ENCODE measurements at regions not wholly inside any gene's neighbourhood (a gene's known extent, or its start where the extent isn't known, plus 50 kb on each side); places are given as distances from the start of the nearest gene placed in this dataset.

- TF ChIP-seq ELK1 (IDR thresholded peaks at IDR 0.05; ENCODE audit: low read depth, low read length) (no peak), EP300 (IDR thresholded peaks at IDR 0.05; ENCODE audit: borderline replicate concordance in 1 of 2, control insufficient read depth in 1 of 2, low read depth in 2 of 2, low read length in 2 of 2) (no peak), E2F4 (IDR thresholded peaks at IDR 0.05; ENCODE audit: low read depth, low read length) (no peak), PAX8 (IDR thresholded peaks at IDR 0.05) (no peak), CTCF (IDR thresholded peaks at IDR 0.05 in 2 of 3, conservative IDR thresholded peaks at IDR 0.05 in 1 of 3; ENCODE audit: control insufficient read depth in 2 of 3, extremely low read depth in 1 of 3, insufficient read depth in 1 of 3, low read depth in 3 of 3, low read length in 3 of 3) (no peak), SIX5 (IDR thresholded peaks at IDR 0.05; ENCODE audit: low read depth, low read length, severe bottlenecking) (no peak), RAD21 (IDR thresholded peaks at IDR 0.05; ENCODE audit: insufficient read depth, low read depth, low read length) (no peak), E4F1 (IDR thresholded peaks at IDR 0.05; ENCODE audit: borderline replicate concordance, partially characterized antibody) (no peak), EZH2 (IDR thresholded peaks at IDR 0.05; ENCODE audit: borderline replicate concordance, control insufficient read depth, low read depth, low read length) (no peak), MYC (IDR thresholded peaks at IDR 0.05; ENCODE audit: insufficient read depth, insufficient read length, insufficient replicate concordance, low read length, severe bottlenecking) (no peak), CEBPZ (IDR thresholded peaks at IDR 0.05; ENCODE audit: low read depth, low read length) (no peak)
Observed at GRCh38 chr9:18327121-18327520, 146.8 kb upstream of the ADAMTSL1 start.
